Omental fat pad (tissue), 3 donors: ENCODE measurements at regions not wholly inside any gene's neighbourhood (a gene's known extent, or its start where the extent isn't known, plus 50 kb on each side); places are given as distances from the start of the nearest gene placed in this dataset.

Experiments
- ATAC-seq: fragments of 150-250 bp; one replicate; pipeline ENCODE4 v1.9.1; 2016; ENCODE audit warnings: mild to moderate bottlenecking, moderate library complexity; ENCODE audit not compliant: low FRiP score
- DNase-seq: peaks from one replicate; pipeline ENCODE4 v3.0.0-alpha.2; 2019; ENCODE audit warnings: low spot score
- CTCF ChIP-seq, 3 donors: fragments of 450-650 bp; IDR thresholded peaks; one replicate each; pipeline ENCODE4 v1.5.1; 2016 to 2017; ENCODE audit warnings: antibody characterized with exemption in 3 of 3, mild to moderate bottlenecking in 3 of 3, moderate library complexity in 2 of 3

- DNase-seq (no peak), ATAC-seq (no peak)
- TF ChIP-seq CTCF (IDR thresholded peaks at IDR 0.05): no peak
These were observed 62.6 kb downstream of the DLL1 start for GRCh38 chr6:170227996-170228945.

- no peak for DNase-seq
- no peak for ATAC-seq
- TF ChIP-seq CTCF (IDR thresholded peaks at IDR 0.05): no peak
These were observed 63.3 kb downstream of the DLL1 start for GRCh38 chr6:170227521-170227983.

- no peak for TF ChIP-seq CTCF (IDR thresholded peaks at IDR 0.05)
- DNase-seq (no peak), ATAC-seq (no peak)
These were observed 64.2 kb downstream of the DLL1 start for GRCh38 chr6:170226647-170227046.

GRCh38 chr6:170225852-170226417 lies 64.9 kb downstream of the DLL1 start:
- ATAC-seq (no peak), DNase-seq (no peak)
- TF ChIP-seq CTCF (IDR thresholded peaks at IDR 0.05): no peak

GRCh38 chr6:170224694-170225660 lies 65.9 kb downstream of the DLL1 start:
- ATAC-seq: no peak

More at GRCh38 chr6:170224694-170225660, 65.9 kb downstream of the DLL1 start:
- DNase-seq: no peak
- TF ChIP-seq CTCF (IDR thresholded peaks at IDR 0.05): no peak
